ENCODE measurements at regions not wholly inside any gene's neighbourhood (a gene's known extent, or its start where the extent isn't known, plus 50 kb on each side); places are given as distances from the start of the nearest gene placed in this dataset.

- Histone ChIP-seq H3K9ac (ENCODE audit: low read depth, low read length) (no peak overlapping the region), H3K4me1 (ENCODE audit: control insufficient read depth, insufficient read depth, low read length) (no peaks in the 10 kb centered on the region), H3K4me3 (ENCODE audit: low read depth, low read length) (no peak overlapping the region), H3K36me3 (ENCODE audit: control insufficient read depth, insufficient read depth, low read length) (no peaks in the 10 kb centered on the region), H3K27me3 (ENCODE audit: control insufficient read depth, insufficient read depth, low read length) (no peaks in the 10 kb centered on the region), H3K9me3 (ENCODE audit: control insufficient read depth, insufficient read depth, low read length) (no peaks in the 10 kb centered on the region)
These were observed 134.4 kb upstream of the UNC5B start for GRCh38 chr10:71077796-71078453.

GRCh38 chr10:71078454-71079145 lies 133.8 kb upstream of the UNC5B start:
- Histone ChIP-seq H3K36me3 (ENCODE audit: control insufficient read depth, insufficient read depth, low read length) (no peaks in the 10 kb centered on the region), H3K9ac (ENCODE audit: low read depth, low read length) (no peak overlapping the region), H3K4me3 (ENCODE audit: low read depth, low read length) (no peak overlapping the region), H3K4me1 (ENCODE audit: control insufficient read depth, insufficient read depth, low read length) (no peaks in the 10 kb centered on the region), H3K27me3 (ENCODE audit: control insufficient read depth, insufficient read depth, low read length) (no peaks in the 10 kb centered on the region), H3K9me3 (ENCODE audit: control insufficient read depth, insufficient read depth, low read length) (no peaks in the 10 kb centered on the region)

GRCh38 chr10:71079761-71080380 lies 132.5 kb upstream of the UNC5B start:
- Histone ChIP-seq H3K9me3 (ENCODE audit: control insufficient read depth, insufficient read depth, low read length) (no peaks in the 10 kb centered on the region), H3K9ac (ENCODE audit: low read depth, low read length) (no peak overlapping the region), H3K4me3 (ENCODE audit: low read depth, low read length) (no peak overlapping the region), H3K4me1 (ENCODE audit: control insufficient read depth, insufficient read depth, low read length) (no peaks in the 10 kb centered on the region), H3K27me3 (ENCODE audit: control insufficient read depth, insufficient read depth, low read length) (no peaks in the 10 kb centered on the region), H3K36me3 (ENCODE audit: control insufficient read depth, insufficient read depth, low read length) (no peaks in the 10 kb centered on the region)

GRCh38 chr10:71080381-71081228 lies 131.8 kb upstream of the UNC5B start:
- H3K4me1 ChIP-seq (ENCODE audit: control insufficient read depth, insufficient read depth, low read length), result no peaks in the 10 kb centered on the region
- no peaks in the 10 kb centered on the region for H3K36me3 ChIP-seq (ENCODE audit: control insufficient read depth, insufficient read depth, low read length)
- H3K4me3 ChIP-seq (ENCODE audit: low read depth, low read length), result no peak overlapping the region
- H3K27me3 ChIP-seq (ENCODE audit: control insufficient read depth, insufficient read depth, low read length), result no peaks in the 10 kb centered on the region
- H3K9ac ChIP-seq (ENCODE audit: low read depth, low read length), result no peak overlapping the region
- H3K9me3 ChIP-seq (ENCODE audit: control insufficient read depth, insufficient read depth, low read length), result no peaks in the 10 kb centered on the region

- no peak overlapping the region for H3K9ac ChIP-seq (ENCODE audit: low read depth, low read length)
These were observed 131.2 kb upstream of the UNC5B start for GRCh38 chr10:71081229-71081560.

GRCh38 chr10:71081912-71082311 lies 130.5 kb upstream of the UNC5B start:
- no peak overlapping the region for H3K4me3 ChIP-seq (ENCODE audit: low read depth, low read length)
- H3K9me3 ChIP-seq (ENCODE audit: control insufficient read depth, insufficient read depth, low read length), result no peaks in the 10 kb centered on the region
- H3K9ac ChIP-seq (ENCODE audit: low read depth, low read length), result no peak overlapping the region
- no peaks in the 10 kb centered on the region for H3K36me3 ChIP-seq (ENCODE audit: control insufficient read depth, insufficient read depth, low read length)
- no peaks in the 10 kb centered on the region for H3K27me3 ChIP-seq (ENCODE audit: control insufficient read depth, insufficient read depth, low read length)
- no peaks in the 10 kb centered on the region for H3K4me1 ChIP-seq (ENCODE audit: control insufficient read depth, insufficient read depth, low read length)

More at GRCh38 chr10:71081229-71081560, 131.2 kb upstream of the UNC5B start:
- H3K4me3 ChIP-seq (ENCODE audit: low read depth, low read length), result no peak overlapping the region
- H3K9me3 ChIP-seq (ENCODE audit: control insufficient read depth, insufficient read depth, low read length), result no peaks in the 10 kb centered on the region
- H3K27me3 ChIP-seq (ENCODE audit: control insufficient read depth, insufficient read depth, low read length), result no peaks in the 10 kb centered on the region
- no peaks in the 10 kb centered on the region for H3K36me3 ChIP-seq (ENCODE audit: control insufficient read depth, insufficient read depth, low read length)
- no peaks in the 10 kb centered on the region for H3K4me1 ChIP-seq (ENCODE audit: control insufficient read depth, insufficient read depth, low read length)

GRCh38 chr10:71082960-71083715 lies 129.2 kb upstream of the UNC5B start:
- H3K4me3 ChIP-seq (ENCODE audit: low read depth, low read length), result no peak overlapping the region
- H3K4me1 ChIP-seq (ENCODE audit: control insufficient read depth, insufficient read depth, low read length), result no peaks in the 10 kb centered on the region
- H3K27me3 ChIP-seq (ENCODE audit: control insufficient read depth, insufficient read depth, low read length), result no peaks in the 10 kb centered on the region

GRCh38 chr10:71083716-71083975 lies 128.7 kb upstream of the UNC5B start:
- H3K9me3 ChIP-seq (ENCODE audit: control insufficient read depth, insufficient read depth, low read length), result no peaks in the 10 kb centered on the region
- H3K4me1 ChIP-seq (ENCODE audit: control insufficient read depth, insufficient read depth, low read length), result no peaks in the 10 kb centered on the region
- H3K27me3 ChIP-seq (ENCODE audit: control insufficient read depth, insufficient read depth, low read length), result no peaks in the 10 kb centered on the region
- H3K4me3 ChIP-seq (ENCODE audit: low read depth, low read length), result no peak overlapping the region
- H3K9ac ChIP-seq (ENCODE audit: low read depth, low read length), result no peak overlapping the region
- H3K36me3 ChIP-seq (ENCODE audit: control insufficient read depth, insufficient read depth, low read length), result no peaks in the 10 kb centered on the region

More at GRCh38 chr10:71082960-71083715, 129.2 kb upstream of the UNC5B start:
- H3K36me3 ChIP-seq (ENCODE audit: control insufficient read depth, insufficient read depth, low read length), result no peaks in the 10 kb centered on the region
- no peaks in the 10 kb centered on the region for H3K9me3 ChIP-seq (ENCODE audit: control insufficient read depth, insufficient read depth, low read length)
- H3K9ac ChIP-seq (ENCODE audit: low read depth, low read length), result no peak overlapping the region

- Histone ChIP-seq H3K4me3 (ENCODE audit: low read depth, low read length) (no peak overlapping the region), H3K36me3 (ENCODE audit: control insufficient read depth, insufficient read depth, low read length) (no peaks in the 10 kb centered on the region), H3K9ac (ENCODE audit: low read depth, low read length) (no peak overlapping the region), H3K4me1 (ENCODE audit: control insufficient read depth, insufficient read depth, low read length) (no peaks in the 10 kb centered on the region), H3K27me3 (ENCODE audit: control insufficient read depth, insufficient read depth, low read length) (no peaks in the 10 kb centered on the region), H3K9me3 (ENCODE audit: control insufficient read depth, insufficient read depth, low read length) (no peaks in the 10 kb centered on the region)
These were observed 128.1 kb upstream of the UNC5B start for GRCh38 chr10:71084061-71084817.

GRCh38 chr10:71084818-71085126 lies 127.6 kb upstream of the UNC5B start:
- Histone ChIP-seq H3K9ac (ENCODE audit: low read depth, low read length) (no peak overlapping the region), H3K36me3 (ENCODE audit: control insufficient read depth, insufficient read depth, low read length) (no peaks in the 10 kb centered on the region), H3K4me3 (ENCODE audit: low read depth, low read length) (no peak overlapping the region), H3K9me3 (ENCODE audit: control insufficient read depth, insufficient read depth, low read length) (no peaks in the 10 kb centered on the region), H3K4me1 (ENCODE audit: control insufficient read depth, insufficient read depth, low read length) (no peaks in the 10 kb centered on the region), H3K27me3 (ENCODE audit: control insufficient read depth, insufficient read depth, low read length) (no peaks in the 10 kb centered on the region)

Data from iPS-15b (cell line).